Body of pancreas (tissue), 4 donors: ENCODE measurements at regions not wholly inside any gene's neighbourhood (a gene's known extent, or its start where the extent isn't known, plus 50 kb on each side); places are given as distances from the start of the nearest gene placed in this dataset.

Experiments
- ATAC-seq: fragments of 150-250 bp; one replicate; pipeline ENCODE4 v1.9.1; 2016
- DNase-seq, 4 donors: peaks; one replicate each; pipeline ENCODE4 v3.0.0-alpha.2; 2019
- H3K27ac ChIP-seq, 4 donors: fragments of 200-600 bp; sonication (generic); 1 replicate in 3 of 4; 2 replicates in 1 of 4; pipeline versions ENCODE4 v1.5.1 to v1.6.1; 2016 to 2019; ENCODE audit warnings: mild to moderate bottlenecking in 1 of 4, mixed read lengths in 1 of 4, moderate library complexity in 1 of 4
- H3K27me3 ChIP-seq, 2 donors: fragments of 200-600 bp; sonication (generic); one replicate each; pipeline ENCODE4 v1.6.0; 2016; ENCODE audit warnings: mild to moderate bottlenecking in 1 of 2
- H3K36me3 ChIP-seq, 2 donors: fragments of 200-600 bp; sonication (generic); replicated peaks in 1 of 2; 2 replicates each; pipeline ENCODE4 v1.5.1; 2016; ENCODE audit warnings: low read depth in 2 of 2; ENCODE audit not compliant: insufficient read depth in 1 of 2
- H3K4me1 ChIP-seq: fragments of 200-600 bp; sonication (generic); one replicate; pipeline ENCODE4 v1.6.0; 2016
- H3K4me3 ChIP-seq, 2 donors: fragments of 200-600 bp; sonication (generic); 1 replicate in 1 of 2; 2 replicates in 1 of 2; pipeline ENCODE4 v1.5.1; 2016 to 2019
- H3K9me3 ChIP-seq, 3 donors: fragments of 200-600 bp; sonication (generic); 1 replicate in 2 of 3; 2 replicates in 1 of 3; pipeline ENCODE4 v1.5.1; 2016
- POLR2A ChIP-seq, 3 donors: fragments of 450-650 bp; IDR thresholded peaks; one replicate each; pipeline ENCODE4 v1.6.1; 2016; ENCODE audit warnings: antibody characterized with exemption in 3 of 3, mild to moderate bottlenecking in 2 of 3
- WGBS, 2 donors: methylation state at CpG; one replicate each; pipeline ENCODE4 v1.1.5; 2017; 5-methylcytosine and 5-hydroxymethylcytosine counted together
- intact Hi-C: fragments of 100-400 bp; cut with DNase I; formaldehyde crosslinking; loops from one replicate; pipeline ENCODE4 v1.15.1; 2023
- TF ChIP-seq, protein P1 (sequence below), 7 experiments: fragments of 450-650 bp in 4 of 7; fragments of 200-600 bp in 3 of 7; sonication (generic) in 3 of 7; IDR thresholded peaks; one replicate each; pipeline ENCODE4 v1.5.1; 2016 to 2019; ENCODE audit warnings: antibody characterized with exemption in 7 of 7

DNA sequence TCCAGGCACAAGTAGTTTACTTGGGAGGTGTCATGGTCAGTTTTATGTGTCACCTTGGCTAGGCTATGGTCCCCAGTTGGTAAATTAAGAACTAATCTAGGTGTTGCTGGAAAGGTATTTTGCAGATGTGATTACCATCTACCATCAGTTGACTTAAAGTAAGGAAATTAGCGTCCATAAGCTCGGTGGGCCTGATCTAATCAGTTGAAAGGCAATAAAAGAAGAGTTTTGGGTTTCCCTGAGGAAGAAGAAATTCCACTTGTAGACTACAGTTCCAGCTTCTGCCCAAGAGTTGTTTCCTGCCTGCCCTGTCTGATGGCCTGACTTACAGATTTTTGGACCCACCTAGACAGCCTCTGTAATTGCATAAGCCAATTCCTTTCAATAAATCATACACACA is 438.7 kb upstream of the PROK2 start:
- intact Hi-C loops, result no loop called here
- WGBS, 2 donors, result 70 to 97% methylated on average over 2 of the region's 2 CpGs

DNA sequence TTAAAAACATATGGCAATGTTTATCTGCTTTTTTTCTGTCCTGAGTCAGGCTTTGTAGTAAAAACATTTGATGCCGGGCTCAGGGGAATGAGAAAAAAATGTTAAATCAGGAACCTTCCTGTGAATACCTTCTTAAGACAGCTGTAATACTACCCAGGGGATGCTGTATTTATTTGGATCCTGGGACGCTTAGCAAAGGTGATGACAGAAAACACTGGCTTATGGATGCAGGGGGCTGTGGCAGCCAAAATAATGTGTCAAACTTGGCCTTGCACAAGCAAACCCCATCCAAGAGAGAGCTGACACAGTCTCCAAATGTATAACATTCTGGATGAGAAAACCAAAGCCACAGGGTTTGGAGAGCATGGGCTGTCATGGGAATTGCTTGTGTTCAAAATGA is 438.2 kb upstream of the PROK2 start:
- no peaks in the 10 kb centered on the region for H3K36me3 ChIP-seq
- ATAC-seq (no peak), DNase-seq (no peak)
- 84 to 87% methylated on average over 2 of the region's 2 CpGs for WGBS, 2 donors
- intact Hi-C loops, result no loop called here
- H3K4me1 ChIP-seq, result no peaks in the 10 kb centered on the region
- no peaks in the 10 kb centered on the region for H3K27me3 ChIP-seq
- TF ChIP-seq, protein P1, sequence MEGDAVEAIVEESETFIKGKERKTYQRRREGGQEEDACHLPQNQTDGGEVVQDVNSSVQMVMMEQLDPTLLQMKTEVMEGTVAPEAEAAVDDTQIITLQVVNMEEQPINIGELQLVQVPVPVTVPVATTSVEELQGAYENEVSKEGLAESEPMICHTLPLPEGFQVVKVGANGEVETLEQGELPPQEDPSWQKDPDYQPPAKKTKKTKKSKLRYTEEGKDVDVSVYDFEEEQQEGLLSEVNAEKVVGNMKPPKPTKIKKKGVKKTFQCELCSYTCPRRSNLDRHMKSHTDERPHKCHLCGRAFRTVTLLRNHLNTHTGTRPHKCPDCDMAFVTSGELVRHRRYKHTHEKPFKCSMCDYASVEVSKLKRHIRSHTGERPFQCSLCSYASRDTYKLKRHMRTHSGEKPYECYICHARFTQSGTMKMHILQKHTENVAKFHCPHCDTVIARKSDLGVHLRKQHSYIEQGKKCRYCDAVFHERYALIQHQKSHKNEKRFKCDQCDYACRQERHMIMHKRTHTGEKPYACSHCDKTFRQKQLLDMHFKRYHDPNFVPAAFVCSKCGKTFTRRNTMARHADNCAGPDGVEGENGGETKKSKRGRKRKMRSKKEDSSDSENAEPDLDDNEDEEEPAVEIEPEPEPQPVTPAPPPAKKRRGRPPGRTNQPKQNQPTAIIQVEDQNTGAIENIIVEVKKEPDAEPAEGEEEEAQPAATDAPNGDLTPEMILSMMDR (IDR thresholded peaks at IDR 0.05), result no peak
- no peak for TF ChIP-seq POLR2A (IDR thresholded peaks at IDR 0.05)
- H3K4me3 ChIP-seq, result no peak overlapping the region
- no peaks in the 10 kb centered on the region for H3K9me3 ChIP-seq
- H3K27ac ChIP-seq, result no peak overlapping the region

More for the DNA sequence above, 438.7 kb upstream of the PROK2 start:
- no peak for ATAC-seq
- DNase-seq, result no peak
- no peaks in the 10 kb centered on the region for H3K27me3 ChIP-seq
- no peaks in the 10 kb centered on the region for H3K36me3 ChIP-seq
- no peak overlapping the region for H3K27ac ChIP-seq
- no peak overlapping the region for H3K4me3 ChIP-seq
- TF ChIP-seq, protein P1 (IDR thresholded peaks at IDR 0.05), result no peak
- TF ChIP-seq POLR2A (IDR thresholded peaks at IDR 0.05), result no peak
- no peaks in the 10 kb centered on the region for H3K9me3 ChIP-seq
- H3K4me1 ChIP-seq, result no peaks in the 10 kb centered on the region

DNA sequence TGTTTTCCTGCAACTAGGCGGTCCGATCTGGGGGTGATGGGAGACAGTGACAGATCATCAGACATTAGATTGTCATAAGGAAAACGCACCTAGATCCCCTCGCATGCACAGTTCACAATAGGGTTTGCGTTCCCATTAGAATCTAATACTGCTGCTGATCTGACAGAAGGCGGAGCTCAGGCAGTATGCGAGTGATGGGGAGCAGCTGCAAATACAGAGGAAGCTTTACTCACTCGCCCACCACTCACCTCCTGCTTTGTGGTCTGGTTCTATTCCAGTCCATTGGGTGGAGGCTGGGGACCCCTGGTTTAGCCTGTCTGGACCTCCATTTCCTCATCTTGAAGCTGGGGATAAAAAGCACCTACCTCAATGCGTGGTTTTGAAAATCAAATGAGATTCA is 437.5 kb upstream of the PROK2 start:
- 75 to 77% methylated on average over 9 of the region's 9 CpGs for WGBS, 2 donors
- DNase-seq, result no peak

DNA sequence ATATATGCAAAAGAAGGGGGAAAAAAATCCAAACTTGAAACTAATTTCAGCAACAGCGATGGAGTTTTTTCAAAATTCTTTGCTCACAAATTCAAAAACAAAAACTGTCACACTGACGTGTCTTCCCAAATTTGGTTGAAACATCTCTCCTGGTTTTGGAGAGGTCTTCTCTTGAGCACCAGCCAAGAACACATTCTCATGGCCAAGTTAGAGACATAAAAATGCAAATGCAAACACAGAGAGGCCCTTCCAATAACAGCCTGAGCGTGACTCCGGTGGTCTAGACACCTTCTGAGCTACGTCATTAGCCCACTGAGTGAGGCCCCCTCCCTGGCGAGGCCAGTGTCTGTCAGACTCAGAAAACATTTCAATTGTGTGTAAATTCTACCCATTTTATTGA is 436.0 kb upstream of the PROK2 start:
- Histone ChIP-seq H3K27ac (no peak overlapping the region), H3K4me1 (no peaks in the 10 kb centered on the region), H3K27me3 (no peaks in the 10 kb centered on the region), H3K4me3 (no peak overlapping the region), H3K36me3 (no peaks in the 10 kb centered on the region), H3K9me3 (no peaks in the 10 kb centered on the region)
- TF ChIP-seq POLR2A (IDR thresholded peaks at IDR 0.05), result no peak
- TF ChIP-seq, protein P1 (IDR thresholded peaks at IDR 0.05), result no peak
- 72 to 79% methylated on average over 6 of the region's 6 CpGs for WGBS, 2 donors
- intact Hi-C loops, result no loop called here
- DNase-seq (no peak), ATAC-seq (no peak)

More for the DNA sequence above, 437.5 kb upstream of the PROK2 start:
- H3K36me3 ChIP-seq, result no peaks in the 10 kb centered on the region
- no peaks in the 10 kb centered on the region for H3K4me1 ChIP-seq
- no peak for ATAC-seq
- H3K4me3 ChIP-seq, result no peak overlapping the region
- no peaks in the 10 kb centered on the region for H3K27me3 ChIP-seq
- TF ChIP-seq, protein P1 (IDR thresholded peaks at IDR 0.05), result no peak
- TF ChIP-seq POLR2A (IDR thresholded peaks at IDR 0.05), result no peak
- H3K27ac ChIP-seq, result no peak overlapping the region
- intact Hi-C loops, result no loop called here
- H3K9me3 ChIP-seq, result no peaks in the 10 kb centered on the region

DNA sequence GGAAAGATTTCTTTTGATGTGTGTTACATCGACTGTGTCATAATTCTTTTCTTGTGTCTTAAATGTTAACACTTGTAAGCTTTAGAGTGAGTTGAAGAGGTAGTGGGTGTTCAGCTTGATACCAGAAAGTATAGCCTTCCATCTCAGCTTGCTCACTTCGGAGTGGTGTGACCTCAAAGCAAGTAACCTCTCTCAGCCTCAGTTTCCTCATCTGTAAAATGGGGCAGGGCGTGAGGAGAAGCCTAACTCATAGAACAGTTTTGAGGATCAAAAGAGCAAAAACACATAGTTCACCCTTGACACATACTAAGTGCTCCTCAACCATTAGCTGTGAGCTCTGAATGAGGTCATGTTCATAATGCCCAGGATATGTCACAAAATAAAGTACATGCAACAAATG is 434.8 kb upstream of the PROK2 start:
- no peaks in the 10 kb centered on the region for H3K27me3 ChIP-seq
- no peaks in the 10 kb centered on the region for H3K9me3 ChIP-seq
- H3K36me3 ChIP-seq, result no peaks in the 10 kb centered on the region
- no peaks in the 10 kb centered on the region for H3K4me1 ChIP-seq
- ATAC-seq (no peak), DNase-seq (no peak)
- WGBS, 2 donors, result 84 to 89% methylated on average over 3 of the region's 3 CpGs
- no peak overlapping the region for H3K27ac ChIP-seq
- TF ChIP-seq, protein P1 (IDR thresholded peaks at IDR 0.05), result no peak
- no peak for TF ChIP-seq POLR2A (IDR thresholded peaks at IDR 0.05)
- H3K4me3 ChIP-seq, result no peak overlapping the region
- intact Hi-C loops, result no loop called here
